GM21390 (cell line): ENCODE measurements at regions not wholly inside any gene's neighbourhood (a gene's known extent, or its start where the extent isn't known, plus 50 kb on each side); places are given as distances from the start of the nearest gene placed in this dataset.
"Not testable (repeated sequence)": the region's sequence is repeated elsewhere in the genome, so short reads cannot be mapped to it uniquely, and the experiment has no call there.

Source experiments
- ATAC-seq: cut with Tn5 transposase; IDR thresholded peaks from one replicate; pipeline ENCODE4 v1.9.1; 2021; ENCODE audit not compliant: unreplicated experiment

- no peak for ATAC-seq
These were observed 907.4 kb upstream of the VRK2 start for GRCh38 chr2:57139179-57139578.

- no peak for ATAC-seq
These were observed 905.3 kb upstream of the VRK2 start for GRCh38 chr2:57141269-57141668.

GRCh38 chr2:57146951-57147350 is 899.7 kb upstream of the VRK2 start:
- ATAC-seq = no peak

DNA sequence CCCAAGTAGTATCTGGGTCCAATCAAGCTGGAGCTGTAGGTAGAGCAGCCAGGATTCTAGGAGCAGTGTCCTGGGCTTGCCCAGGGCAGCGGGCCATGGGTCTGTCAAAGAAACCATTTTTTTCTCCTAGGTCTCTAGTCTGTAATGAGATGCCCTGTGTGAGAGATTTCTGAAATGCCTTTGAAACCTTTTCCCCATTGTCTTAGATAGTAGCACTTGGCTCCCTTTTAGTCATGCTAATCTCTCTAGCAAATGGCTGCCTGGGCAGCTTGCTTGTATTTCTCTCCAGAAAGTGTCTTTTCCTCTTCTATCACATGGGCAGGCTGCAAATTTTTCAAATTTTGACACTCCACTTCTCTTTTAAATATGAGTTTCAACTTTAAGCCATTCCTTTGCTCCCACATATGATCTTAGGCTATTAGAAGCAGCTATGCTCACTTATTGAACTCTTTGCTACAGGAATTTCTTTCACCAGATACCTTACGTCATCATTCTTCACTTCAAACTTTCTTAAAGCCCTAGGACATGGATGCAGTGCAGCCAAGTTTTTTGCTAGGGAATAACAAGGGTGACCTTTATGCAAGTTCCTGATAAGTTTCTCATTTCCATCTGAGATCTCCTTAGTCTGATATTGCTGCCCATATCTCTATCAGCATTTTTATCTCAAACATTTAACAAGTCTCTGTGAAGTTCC is 890.2 kb upstream of the VRK2 start:
- no peak for ATAC-seq

DNA sequence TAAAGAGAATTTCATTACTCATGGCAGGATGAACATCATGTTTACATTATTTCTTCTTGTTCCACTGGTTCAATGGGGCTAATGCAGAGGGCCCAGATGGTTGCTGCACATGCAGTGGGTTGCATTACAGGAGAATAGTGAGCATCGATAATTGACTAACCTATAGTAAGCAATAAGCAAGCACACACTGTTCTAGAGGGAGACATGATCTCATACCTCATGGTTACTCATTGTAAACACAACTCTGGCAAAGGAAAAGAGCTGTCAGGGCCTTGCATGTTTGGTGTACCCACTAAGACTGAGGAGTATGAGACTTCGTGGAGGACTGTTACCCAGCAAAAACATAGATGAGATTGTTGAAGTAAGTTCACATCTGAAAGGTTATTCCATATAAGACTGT is 885.6 kb upstream of the VRK2 start:
- no peak for ATAC-seq

DNA sequence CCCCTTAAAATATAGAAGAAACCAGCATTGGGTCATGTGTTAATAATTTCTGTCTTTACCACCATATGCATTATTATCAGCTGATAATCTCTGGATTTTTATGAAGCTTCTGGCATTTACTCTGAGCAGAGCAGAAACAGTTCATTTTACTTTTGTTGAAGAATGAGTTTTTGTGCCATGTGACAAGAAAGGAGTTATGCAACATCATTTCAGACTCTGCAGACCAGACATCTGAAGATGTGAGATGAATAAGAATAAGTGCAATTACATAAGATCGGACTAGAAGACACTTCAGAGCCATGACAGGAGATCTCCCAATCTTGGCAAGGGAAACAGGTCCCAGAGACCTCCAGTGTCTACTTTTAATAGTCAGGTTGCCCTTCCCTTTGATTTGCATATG is 869.4 kb upstream of the VRK2 start:
- no peak for ATAC-seq

- no peak for ATAC-seq
These were observed 866.5 kb upstream of the VRK2 start for GRCh38 chr2:57180042-57180567.

- ATAC-seq = no peak
These were observed 865.9 kb upstream of the VRK2 start for GRCh38 chr2:57180678-57181077.

- no peak for ATAC-seq
These were observed 865.1 kb upstream of the VRK2 start for GRCh38 chr2:57181315-57182038.

- ATAC-seq = no peak
These were observed 863.7 kb upstream of the VRK2 start for GRCh38 chr2:57182916-57183315.

DNA sequence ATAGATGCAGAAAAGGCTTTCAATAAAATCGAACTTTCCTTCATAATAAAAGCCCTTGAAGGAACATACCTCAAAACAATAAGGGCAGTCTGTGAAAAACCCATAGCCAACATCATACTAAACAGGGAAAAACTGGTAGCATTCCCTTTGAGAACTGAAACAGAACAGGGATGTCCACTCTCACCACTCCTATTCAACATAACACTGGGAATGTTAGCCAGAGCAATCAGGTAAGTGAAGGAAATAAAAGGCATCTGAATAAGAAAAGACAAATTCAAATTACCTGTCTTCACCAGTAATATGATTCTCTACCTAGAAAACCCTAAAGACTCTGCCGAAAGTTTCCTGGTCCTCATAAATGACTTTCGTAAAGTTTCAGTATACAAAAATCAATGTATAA is 861.0 kb upstream of the VRK2 start:
- ATAC-seq = no peak

DNA sequence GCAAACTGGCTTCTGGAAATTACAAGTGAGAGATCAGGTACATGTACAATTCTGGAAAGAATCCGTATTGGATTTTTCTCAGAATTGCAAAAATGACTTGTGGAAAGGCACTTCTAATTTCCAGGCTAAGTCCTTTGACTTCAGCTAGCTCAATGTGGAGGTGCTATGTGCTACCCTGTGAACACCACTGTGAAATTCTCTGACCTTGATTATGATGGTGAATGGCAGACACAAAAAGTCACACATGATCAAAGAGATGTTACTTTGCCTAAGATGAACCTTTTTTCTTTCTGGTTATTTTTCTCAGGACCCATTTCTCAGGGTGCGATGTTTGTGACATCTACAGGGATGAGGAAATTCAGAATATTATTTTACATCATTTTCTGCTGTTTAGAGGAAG is 856.6 kb upstream of the VRK2 start:
- ATAC-seq = no peak

DNA sequence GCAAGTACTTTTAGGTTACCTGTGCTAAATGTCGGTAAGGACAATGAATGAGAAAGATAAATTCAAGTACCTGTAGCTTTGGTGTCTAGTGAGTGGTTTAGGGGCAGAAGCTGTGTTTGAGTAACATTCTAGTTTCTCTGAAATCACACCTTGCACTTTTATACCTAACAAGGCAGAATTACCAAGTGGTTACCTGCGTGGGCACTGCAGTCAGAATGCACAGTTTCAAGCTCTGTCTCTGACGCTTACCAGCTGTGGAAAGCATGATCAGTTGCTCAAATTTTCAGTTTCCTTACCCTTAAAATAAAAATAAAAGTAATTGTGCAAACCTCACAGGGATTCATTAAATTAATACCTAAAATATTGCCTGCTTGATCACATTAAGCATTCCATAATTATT is 846.9 kb upstream of the VRK2 start:
- ATAC-seq = no peak

- no peak for ATAC-seq
These were observed 842.2 kb upstream of the VRK2 start for GRCh38 chr2:57204364-57204763.

GRCh38 chr2:57205241-57205640 is 841.4 kb upstream of the VRK2 start:
- no peak for ATAC-seq

DNA sequence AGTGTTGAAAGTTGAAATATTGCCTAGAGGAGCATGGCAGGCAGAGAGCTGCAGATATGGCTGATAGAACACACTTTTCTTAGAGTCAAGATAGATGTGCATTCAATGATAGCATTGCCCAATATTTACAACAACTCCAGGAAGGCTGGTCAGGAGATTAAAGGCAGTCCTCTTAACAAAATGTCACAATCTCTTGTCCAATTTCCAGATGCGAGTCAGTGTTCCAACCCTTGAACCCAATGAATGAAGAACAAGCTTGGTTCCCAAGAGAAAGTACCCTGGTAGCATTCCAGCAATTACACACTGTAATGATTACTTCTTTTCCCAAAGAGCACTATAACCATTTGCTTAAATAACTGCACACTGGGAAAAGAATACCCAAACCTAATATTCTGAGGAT is 839.4 kb upstream of the VRK2 start:
- no peak for ATAC-seq

DNA sequence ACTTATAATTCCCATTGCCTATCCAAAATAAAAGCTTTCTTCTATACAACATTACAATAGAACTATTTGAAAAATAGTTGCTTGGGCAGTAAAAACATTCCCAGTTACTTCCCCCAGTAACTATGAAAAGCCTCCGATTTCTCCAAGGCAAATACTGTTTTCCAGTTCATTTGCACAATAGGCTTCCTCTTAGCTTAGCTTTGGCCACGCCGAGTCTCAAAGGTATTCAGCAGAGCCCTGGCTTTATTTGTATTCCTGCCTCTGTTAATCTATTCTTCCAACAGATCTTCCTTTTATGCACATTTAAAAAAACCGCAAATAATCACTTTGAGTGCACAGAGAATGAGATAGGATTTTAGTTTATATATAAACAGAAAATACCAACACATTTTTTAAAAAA is 836.8 kb upstream of the VRK2 start:
- no peak for ATAC-seq

DNA sequence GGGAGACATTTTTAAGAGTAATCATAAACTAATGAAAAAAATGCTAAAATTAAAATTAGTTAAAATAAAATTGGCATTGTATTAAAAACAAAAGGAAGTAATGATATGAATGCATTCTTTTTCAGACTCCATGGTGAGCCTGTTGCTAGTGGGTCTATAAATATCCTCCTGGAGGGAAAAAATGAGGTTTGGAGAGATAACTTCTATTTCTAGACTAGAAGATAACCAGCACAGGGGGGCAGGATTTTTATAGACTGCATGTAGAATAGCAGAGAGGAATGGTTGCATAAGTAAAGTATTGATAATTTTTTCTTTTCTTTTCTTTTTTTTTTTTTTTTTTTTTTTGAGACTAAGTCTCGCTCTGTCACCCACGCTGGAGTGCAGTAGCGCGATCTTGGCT is 835.8 kb upstream of the VRK2 start:
- ATAC-seq = no peak

DNA sequence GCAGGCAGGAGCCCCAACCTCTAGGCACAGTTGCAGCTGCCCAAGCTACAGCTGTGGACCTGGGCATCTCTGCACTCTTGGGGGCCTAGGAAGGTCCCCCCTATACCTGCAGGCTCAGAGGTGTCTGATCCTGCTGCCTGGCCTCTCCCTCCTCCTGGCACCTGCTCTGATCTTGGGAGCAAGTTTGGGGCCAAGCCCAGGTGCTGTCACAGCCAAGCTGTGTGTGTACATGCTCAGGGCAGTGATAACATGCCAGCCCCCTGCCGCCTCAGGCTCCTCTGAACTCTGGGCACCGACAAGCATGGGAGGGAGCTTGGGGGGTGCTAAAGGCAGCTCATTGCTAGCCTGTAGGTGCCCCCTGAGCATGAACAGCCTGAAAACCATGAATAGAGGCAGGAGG is 829.6 kb upstream of the VRK2 start:
- ATAC-seq = no peak

GRCh38 chr2:57218206-57218605 is 828.4 kb upstream of the VRK2 start:
- ATAC-seq = no peak

DNA sequence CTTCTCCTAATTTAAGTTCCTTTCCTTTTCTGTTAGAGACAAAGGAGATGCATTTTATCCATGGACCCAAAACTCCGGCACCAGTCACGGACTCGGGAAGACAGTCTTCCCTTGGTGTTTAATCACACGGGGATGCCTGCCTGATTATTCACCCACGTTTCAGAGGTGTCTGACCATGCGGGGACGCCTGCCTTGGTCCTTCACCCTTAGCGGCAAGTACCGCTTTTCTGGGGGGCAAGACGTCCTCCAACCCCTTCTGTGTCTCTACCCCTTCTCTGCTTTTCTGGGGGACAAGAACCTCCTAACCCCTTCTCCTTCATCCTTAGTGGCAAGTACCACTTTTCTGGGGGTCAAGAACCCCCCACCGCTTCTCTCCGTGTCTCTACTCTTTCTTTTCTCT is 816.9 kb upstream of the VRK2 start:
- ATAC-seq = not testable (repeated sequence)

DNA sequence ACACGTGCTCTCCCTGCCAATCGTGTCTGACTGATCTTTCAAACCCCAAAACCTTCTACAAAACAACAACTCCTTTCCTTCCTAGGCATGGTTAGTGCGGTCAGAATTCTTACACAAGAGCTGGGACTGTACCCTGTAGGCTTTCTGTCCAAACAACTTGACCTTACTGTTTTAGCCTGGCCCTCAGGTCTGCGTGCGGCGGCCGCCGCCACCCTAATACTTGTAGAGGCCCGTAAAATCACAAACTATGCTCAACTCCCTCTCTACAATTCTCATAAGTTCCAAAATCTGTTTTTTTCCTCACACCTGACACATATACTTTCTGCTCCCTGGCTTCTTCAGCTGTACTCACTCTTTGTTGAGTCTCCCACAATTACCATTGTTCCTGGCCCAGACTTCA is 814.3 kb upstream of the VRK2 start:
- ATAC-seq = not testable (repeated sequence)

DNA sequence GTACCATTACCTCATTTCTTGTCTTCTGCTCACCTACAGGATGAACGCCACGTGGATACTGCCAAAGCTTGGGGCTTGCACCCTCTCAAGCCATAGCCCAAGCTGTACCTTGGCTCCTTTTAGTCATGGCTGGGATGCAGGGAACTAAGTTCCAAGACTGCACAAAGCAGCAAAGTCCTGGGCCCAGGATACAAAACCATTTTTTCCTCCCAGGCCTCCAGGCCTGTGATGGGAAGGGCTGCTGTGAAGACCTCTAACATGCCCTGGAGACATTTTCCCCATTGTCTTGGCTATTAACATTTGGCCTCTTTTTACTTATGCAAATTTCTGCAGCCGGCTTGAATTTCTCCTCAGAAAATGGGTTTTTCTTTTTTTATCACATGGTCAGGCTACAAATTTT is 795.1 kb upstream of the VRK2 start:
- ATAC-seq = not testable (repeated sequence)
